ENCODE measurements at regions not wholly inside any gene's neighbourhood (a gene's known extent, or its start where the extent isn't known, plus 50 kb on each side); places are given as distances from the start of the nearest gene placed in this dataset.
A peak's percentile ranks its signal among the peaks of the same experiment; 100 is the strongest.

DNA sequence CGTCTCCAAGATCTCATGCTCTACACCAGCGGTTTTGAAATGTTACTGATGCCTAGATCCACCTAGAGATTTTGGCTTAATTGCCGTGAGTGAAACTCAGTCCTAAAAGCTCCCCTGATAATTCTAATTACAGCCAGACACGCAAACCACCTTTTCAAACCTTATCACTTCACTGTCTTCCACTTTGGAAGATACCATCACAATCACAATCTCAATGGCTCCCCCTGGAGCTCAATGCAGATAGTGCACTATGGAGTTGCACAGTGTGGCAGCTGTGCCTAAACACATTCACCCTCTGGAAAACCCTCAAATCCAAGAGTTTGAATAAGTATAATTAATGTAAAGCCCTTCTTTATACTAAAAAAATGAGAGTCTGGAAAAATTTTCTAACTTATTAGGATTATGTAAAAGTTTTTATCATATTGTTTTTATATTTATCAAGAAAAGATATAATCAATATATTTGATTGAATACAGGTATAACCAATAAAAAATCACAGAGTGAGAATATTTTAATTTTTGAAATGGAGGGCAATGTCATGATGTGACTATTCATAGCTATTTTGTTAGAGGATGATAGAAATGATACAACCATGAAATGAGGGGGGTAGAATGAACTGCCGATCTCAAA, 102.9 kb upstream of the SLC8A1 start:
- Histone ChIP-seq H3K9me3 (ENCODE audit: control insufficient read depth, insufficient read depth, low read depth, low read length) (no peaks in the 10 kb centered on the region), H3K36me3 (ENCODE audit: control insufficient read depth, insufficient read depth, low read length) (no peaks in the 10 kb centered on the region), H3K4me3 (replicated peaks in 1 of 4; ENCODE audit: control extremely low read depth in 1 of 4, insufficient read depth in 1 of 4, low read depth in 3 of 4, low read length in 4 of 4) (no peak overlapping the region), H3K27ac (ENCODE audit: insufficient read depth, low read length) (no peak overlapping the region), H3K4me1 (ENCODE audit: control insufficient read depth, extremely low read depth, insufficient read depth, low read length) (no peaks in the 10 kb centered on the region), H3K79me2 (ENCODE audit: control insufficient read depth, insufficient read depth, low read length) (no peaks in the 10 kb centered on the region), H3K27me3 (ENCODE audit: control insufficient read depth, insufficient read depth, low read length) (no peaks in the 10 kb centered on the region), H2AFZ (ENCODE audit: low read length) (no peak overlapping the region), H3K4me2 (ENCODE audit: extremely low read depth, insufficient read depth, low read length) (no peak overlapping the region), H3K9ac (ENCODE audit: insufficient read depth, low read length) (no peak overlapping the region), H4K20me1 (ENCODE audit: control insufficient read depth, extremely low read depth, insufficient read depth, low read length) (no peaks in the 10 kb centered on the region)
- DNase-seq (ENCODE audit: low read depth in 2 of 2) = peak; percentile 28 to 53
- TF ChIP-seq, protein P1, sequence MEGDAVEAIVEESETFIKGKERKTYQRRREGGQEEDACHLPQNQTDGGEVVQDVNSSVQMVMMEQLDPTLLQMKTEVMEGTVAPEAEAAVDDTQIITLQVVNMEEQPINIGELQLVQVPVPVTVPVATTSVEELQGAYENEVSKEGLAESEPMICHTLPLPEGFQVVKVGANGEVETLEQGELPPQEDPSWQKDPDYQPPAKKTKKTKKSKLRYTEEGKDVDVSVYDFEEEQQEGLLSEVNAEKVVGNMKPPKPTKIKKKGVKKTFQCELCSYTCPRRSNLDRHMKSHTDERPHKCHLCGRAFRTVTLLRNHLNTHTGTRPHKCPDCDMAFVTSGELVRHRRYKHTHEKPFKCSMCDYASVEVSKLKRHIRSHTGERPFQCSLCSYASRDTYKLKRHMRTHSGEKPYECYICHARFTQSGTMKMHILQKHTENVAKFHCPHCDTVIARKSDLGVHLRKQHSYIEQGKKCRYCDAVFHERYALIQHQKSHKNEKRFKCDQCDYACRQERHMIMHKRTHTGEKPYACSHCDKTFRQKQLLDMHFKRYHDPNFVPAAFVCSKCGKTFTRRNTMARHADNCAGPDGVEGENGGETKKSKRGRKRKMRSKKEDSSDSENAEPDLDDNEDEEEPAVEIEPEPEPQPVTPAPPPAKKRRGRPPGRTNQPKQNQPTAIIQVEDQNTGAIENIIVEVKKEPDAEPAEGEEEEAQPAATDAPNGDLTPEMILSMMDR (conservative IDR thresholded peaks at IDR 0.05 in 1 of 2, IDR thresholded peaks at IDR 0.05 in 1 of 2; ENCODE audit: low read depth in 1 of 2, low read length in 2 of 2) = peak; percentile 91 to 95
- no peak for TF ChIP-seq EZH2 (IDR thresholded peaks at IDR 0.05; ENCODE audit: low read length, missing control alignments)

DNA sequence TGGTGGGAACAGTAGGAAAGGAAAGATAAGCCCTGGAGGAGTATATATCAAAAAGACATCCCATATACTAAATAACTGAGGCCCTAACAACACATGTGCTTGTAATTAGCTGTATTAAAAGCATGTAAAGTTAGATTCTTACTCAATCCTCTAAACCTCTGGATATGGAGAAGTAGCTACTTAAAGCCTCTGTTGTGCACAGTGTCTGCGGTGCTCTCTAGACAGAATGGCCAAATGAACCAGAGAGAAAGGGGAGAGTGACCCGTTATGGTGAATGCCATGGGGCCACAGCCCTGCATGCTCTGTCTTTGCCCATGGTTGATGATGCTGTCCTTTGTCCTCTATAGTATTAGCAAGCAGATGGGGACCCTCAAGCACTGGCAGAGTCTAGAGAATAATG, 104.4 kb upstream of the SLC8A1 start:
- Histone ChIP-seq H3K4me1 (ENCODE audit: control insufficient read depth, extremely low read depth, insufficient read depth, low read length) (no peaks in the 10 kb centered on the region), H3K27me3 (ENCODE audit: control insufficient read depth, insufficient read depth, low read length) (no peaks in the 10 kb centered on the region), H3K79me2 (ENCODE audit: control insufficient read depth, insufficient read depth, low read length) (no peaks in the 10 kb centered on the region), H3K9me3 (ENCODE audit: control insufficient read depth, insufficient read depth, low read depth, low read length) (no peaks in the 10 kb centered on the region), H3K9ac (ENCODE audit: insufficient read depth, low read length) (no peak overlapping the region), H2AFZ (ENCODE audit: low read length) (no peak overlapping the region), H3K36me3 (ENCODE audit: control insufficient read depth, insufficient read depth, low read length) (no peaks in the 10 kb centered on the region), H4K20me1 (ENCODE audit: control insufficient read depth, extremely low read depth, insufficient read depth, low read length) (no peaks in the 10 kb centered on the region), H3K27ac (ENCODE audit: insufficient read depth, low read length) (no peak overlapping the region), H3K4me3 (replicated peaks in 1 of 4; ENCODE audit: control extremely low read depth in 1 of 4, insufficient read depth in 1 of 4, low read depth in 3 of 4, low read length in 4 of 4) (no peak overlapping the region), H3K4me2 (ENCODE audit: extremely low read depth, insufficient read depth, low read length) (no peak overlapping the region)
- DNase-seq (ENCODE audit: low read depth in 2 of 2) = peak in 1 of 2 donors; percentile 1
- TF ChIP-seq, protein P1 (conservative IDR thresholded peaks at IDR 0.05 in 1 of 2, IDR thresholded peaks at IDR 0.05 in 1 of 2; ENCODE audit: low read depth in 1 of 2, low read length in 2 of 2) = no peak
- no peak for TF ChIP-seq EZH2 (IDR thresholded peaks at IDR 0.05; ENCODE audit: low read length, missing control alignments)

DNA sequence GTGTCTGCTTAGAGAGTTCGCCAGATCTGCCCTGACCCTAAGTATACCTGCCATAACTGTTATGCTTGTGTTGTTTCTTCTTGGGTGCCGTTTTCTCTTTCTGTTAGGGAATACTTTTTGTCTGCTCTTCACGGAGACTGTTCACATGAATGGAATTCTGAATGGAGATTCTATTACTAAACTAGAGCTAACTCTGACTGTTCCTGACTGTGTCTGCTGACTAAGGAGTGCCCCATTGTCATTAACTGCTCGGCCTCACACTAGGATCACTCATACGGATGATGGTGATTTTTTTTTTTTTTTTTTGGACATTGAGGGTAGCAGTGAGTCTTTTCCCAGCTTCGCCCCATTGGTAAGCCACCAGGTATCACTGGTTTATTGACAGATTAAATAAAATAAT, 104.8 kb upstream of the SLC8A1 start:
- no peak for TF ChIP-seq EZH2 (IDR thresholded peaks at IDR 0.05; ENCODE audit: low read length, missing control alignments)
- TF ChIP-seq, protein P1 (conservative IDR thresholded peaks at IDR 0.05 in 1 of 2, IDR thresholded peaks at IDR 0.05 in 1 of 2; ENCODE audit: low read depth in 1 of 2, low read length in 2 of 2) = no peak
- H3K36me3 ChIP-seq (ENCODE audit: control insufficient read depth, insufficient read depth, low read length) = no peaks in the 10 kb centered on the region
- H3K79me2 ChIP-seq (ENCODE audit: control insufficient read depth, insufficient read depth, low read length) = no peaks in the 10 kb centered on the region
- H3K27ac ChIP-seq (ENCODE audit: insufficient read depth, low read length) = no peak overlapping the region
- no peaks in the 10 kb centered on the region for H3K27me3 ChIP-seq (ENCODE audit: control insufficient read depth, insufficient read depth, low read length)
- no peaks in the 10 kb centered on the region for H3K9me3 ChIP-seq (ENCODE audit: control insufficient read depth, insufficient read depth, low read depth, low read length)
- no peaks in the 10 kb centered on the region for H3K4me1 ChIP-seq (ENCODE audit: control insufficient read depth, extremely low read depth, insufficient read depth, low read length)
- no peak overlapping the region for H2AFZ ChIP-seq (ENCODE audit: low read length)
- H3K9ac ChIP-seq (ENCODE audit: insufficient read depth, low read length) = no peak overlapping the region
- H3K4me2 ChIP-seq (ENCODE audit: extremely low read depth, insufficient read depth, low read length) = no peak overlapping the region
- no peak overlapping the region for H3K4me3 ChIP-seq (replicated peaks in 1 of 4; ENCODE audit: control extremely low read depth in 1 of 4, insufficient read depth in 1 of 4, low read depth in 3 of 4, low read length in 4 of 4)
- no peaks in the 10 kb centered on the region for H4K20me1 ChIP-seq (ENCODE audit: control insufficient read depth, extremely low read depth, insufficient read depth, low read length)
- peak in 1 of 2 donors; percentile 20 for DNase-seq (ENCODE audit: low read depth in 2 of 2)

All from fibroblast of lung (primary cell).